NCI-H510A (cell line): ENCODE measurements at regions not wholly inside any gene's neighbourhood (a gene's known extent, or its start where the extent isn't known, plus 50 kb on each side); places are given as distances from the start of the nearest gene placed in this dataset.
"Not testable (repeated sequence)": the region's sequence is repeated elsewhere in the genome, so short reads cannot be mapped to it uniquely, and the experiment has no call there.

Experiments
- DNase-seq: peaks from one replicate; lab custom pipeline; 2025; lab: John Stamatoyannopoulos, UW

- DNase-seq = no peak
Observed at GRCh38 chr1:29767088-29767685, 530.9 kb downstream of the PTPRU start.

GRCh38 chr1:29762635-29763034 is 526.3 kb downstream of the PTPRU start:
- DNase-seq = no peak

GRCh38 chr1:29761159-29761928 is 525.0 kb downstream of the PTPRU start:
- no peak for DNase-seq

DNA sequence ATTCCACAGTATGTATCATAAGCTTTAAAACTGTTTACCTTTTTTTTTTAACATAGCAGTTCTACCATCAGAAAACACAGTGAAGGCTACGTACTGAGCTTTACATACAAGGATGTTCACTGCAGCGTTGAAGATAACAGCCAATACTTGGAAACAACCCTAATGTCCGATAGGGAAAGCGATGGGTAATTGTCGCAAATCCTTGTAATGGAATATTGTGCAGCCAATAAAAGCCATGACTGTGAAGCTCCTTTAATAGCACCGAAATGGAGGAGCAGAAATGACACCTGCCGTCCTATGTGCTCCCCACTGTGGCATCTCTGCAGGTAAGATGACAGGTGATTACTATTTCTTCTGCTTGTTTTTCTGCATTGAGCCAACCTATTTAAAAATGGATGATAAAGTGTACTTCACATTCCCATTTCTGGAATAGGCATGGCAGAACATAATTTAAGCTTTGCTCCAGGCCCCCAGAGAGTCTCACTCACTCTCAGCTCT is 523.8 kb downstream of the PTPRU start:
- no peak for DNase-seq

GRCh38 chr1:29758781-29759499 is 522.6 kb downstream of the PTPRU start:
- DNase-seq = no peak

GRCh38 chr1:29757866-29758780 is 521.8 kb downstream of the PTPRU start:
- DNase-seq = no peak

DNA sequence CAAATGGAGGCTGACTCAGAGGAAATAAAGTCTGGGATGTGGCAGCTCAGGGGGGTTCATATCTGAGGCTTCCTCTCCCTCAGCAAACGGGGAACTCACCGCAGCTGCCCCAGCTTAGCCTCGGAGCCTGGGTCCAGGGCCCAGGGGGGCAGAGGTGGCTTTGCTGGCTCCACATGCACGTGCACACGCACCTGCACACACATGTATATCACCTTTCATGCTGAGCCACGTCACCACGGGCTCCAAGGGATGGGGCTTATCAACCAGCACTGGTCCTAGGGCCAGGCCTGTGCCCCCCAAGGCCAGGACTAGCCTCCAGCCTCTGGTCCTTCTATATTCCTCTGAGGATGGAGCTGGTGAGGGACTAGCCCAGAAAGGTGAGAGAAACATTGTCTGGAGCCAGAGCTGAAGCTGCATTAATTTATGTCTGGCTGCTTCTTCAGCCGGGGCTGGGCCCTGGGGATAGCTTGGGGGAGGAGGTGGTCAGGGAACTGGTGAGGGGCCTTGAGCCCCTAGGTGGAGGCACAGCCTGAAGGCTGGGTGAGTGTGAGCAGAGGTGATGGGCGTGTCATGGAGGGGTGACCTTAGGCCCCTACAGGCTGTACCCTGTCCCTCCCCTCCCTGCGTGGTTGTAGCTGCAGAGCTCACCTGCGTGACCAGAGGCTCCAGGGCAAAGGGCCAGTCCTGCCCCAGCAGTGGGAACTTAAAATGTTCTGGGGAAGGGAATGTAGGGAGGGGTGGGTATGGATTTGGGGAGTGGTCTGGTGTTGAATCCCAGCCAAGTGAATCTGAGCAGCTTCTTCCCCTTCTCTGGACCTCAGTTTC is 520.8 kb downstream of the PTPRU start:
- DNase-seq = no peak

DNA sequence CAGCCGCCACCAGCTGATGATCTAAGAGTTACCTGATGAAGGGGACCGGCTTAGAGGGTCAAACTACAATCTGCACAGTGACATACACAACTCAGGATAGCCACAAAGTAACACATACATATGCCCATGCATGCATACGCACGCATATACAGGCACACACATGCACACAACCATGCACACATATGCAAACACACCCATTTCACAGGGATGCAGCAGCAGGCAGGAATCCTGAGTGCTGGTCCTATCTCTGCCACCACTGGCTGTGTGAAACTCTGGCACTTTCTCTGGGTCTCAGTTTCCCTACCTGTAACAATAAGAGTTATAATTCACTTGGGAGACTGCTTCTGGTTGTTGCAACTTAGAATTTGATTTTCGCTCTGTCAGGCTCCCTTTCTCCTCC is 520.2 kb downstream of the PTPRU start:
- no peak for DNase-seq

- no peak for DNase-seq
Observed at GRCh38 chr1:29756085-29756484, 519.8 kb downstream of the PTPRU start.

- not testable (repeated sequence) for DNase-seq
Observed at GRCh38 chr1:29755412-29756015, 519.2 kb downstream of the PTPRU start.

DNA sequence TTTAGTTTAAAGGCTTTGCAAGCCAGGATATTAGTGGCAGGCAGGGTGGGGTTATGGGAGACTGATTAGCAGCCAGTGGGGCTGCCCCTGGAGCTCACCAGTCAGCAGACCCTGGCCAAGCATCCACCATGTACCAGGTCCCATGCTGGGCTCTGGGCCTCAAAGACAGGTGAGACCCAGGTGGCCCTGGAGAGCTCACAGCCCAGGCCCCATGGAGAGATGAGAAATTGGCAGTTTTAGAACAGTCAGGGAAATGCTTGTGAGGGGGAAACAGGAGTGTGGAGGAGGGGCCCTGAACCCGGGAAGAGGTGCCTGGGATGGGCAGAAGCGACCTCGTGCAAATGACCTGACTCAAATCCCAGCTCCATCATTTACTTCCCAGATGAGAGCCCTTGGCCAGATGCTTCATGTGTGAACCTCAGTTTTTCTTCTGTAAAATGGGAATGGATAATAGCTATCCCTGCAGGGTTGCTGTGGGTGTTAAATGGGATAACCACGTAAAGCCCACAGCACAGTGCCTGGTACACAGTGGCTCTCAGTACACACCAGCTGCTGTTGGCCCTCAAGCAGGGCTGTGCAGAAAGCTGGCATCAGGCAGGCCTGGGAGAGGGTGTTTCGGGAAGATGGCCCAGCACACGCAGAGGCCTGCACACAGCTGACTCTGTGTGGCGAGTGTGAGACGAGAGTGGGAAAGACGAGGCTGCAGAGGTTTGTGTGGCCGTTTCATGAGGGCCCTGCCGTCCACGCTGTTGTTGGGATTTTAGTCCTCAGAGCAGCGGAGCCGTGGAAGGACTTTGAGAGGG is 518.5 kb downstream of the PTPRU start:
- DNase-seq = no peak

DNA sequence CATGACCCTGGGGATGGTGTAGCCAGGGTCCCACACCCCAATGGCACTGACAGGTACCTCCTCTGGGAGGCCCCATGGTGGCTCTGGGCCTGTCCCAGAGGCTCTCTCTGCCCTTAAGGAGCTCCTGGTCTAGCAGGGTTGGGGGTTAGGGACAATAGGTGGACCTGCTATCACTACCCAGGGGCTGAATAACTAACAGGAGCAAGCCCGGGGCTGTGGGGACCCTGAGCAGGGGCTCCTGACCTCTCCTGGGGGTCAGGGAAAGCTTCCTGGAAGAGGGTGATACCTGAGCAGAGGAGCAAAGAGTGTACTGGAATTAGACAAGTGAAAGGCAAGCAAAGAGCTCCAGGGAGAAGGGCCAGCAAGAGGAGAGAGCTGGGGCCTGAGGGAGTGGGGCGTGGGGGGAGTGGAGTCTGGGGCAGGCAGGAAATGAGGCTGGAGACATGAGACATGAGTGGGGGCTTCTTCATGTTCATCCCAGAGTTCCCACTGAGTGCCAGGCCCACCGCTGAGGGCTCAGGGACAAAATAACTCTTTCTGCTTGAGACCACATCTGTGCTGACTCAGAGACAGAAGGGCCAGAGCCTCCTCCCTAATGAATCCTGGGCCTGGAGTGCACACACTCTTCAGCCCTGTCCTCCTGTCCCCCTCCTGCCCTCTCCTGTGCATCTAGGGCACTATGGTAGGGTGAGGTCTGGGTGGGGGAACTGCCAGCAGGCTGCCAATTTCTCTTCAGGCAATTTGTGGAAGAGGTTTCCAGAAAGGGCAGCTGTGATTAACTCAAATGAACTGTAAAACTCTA is 517.6 kb downstream of the PTPRU start:
- no peak for DNase-seq

DNA sequence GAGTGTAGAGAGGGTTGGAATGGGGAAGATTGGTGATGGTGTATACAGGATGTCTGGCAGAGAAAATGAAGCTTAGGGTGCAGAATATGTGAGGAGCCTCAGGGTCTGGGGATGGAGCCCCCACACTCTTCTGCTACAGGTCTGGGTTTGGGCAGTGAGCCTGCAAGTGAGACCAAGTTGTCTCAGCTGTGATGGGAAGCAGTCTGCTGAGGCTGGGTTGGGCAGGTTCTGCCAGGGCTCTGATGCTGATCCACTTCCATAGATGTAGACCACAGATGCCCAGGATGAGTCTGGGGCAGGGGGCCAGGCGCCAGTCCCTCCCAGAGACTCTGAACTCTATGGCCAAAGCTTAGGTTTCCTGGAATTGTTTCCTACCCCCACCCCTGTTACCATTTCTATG is 516.9 kb downstream of the PTPRU start:
- DNase-seq = no peak

GRCh38 chr1:29752141-29752540 is 515.8 kb downstream of the PTPRU start:
- no peak for DNase-seq

DNA sequence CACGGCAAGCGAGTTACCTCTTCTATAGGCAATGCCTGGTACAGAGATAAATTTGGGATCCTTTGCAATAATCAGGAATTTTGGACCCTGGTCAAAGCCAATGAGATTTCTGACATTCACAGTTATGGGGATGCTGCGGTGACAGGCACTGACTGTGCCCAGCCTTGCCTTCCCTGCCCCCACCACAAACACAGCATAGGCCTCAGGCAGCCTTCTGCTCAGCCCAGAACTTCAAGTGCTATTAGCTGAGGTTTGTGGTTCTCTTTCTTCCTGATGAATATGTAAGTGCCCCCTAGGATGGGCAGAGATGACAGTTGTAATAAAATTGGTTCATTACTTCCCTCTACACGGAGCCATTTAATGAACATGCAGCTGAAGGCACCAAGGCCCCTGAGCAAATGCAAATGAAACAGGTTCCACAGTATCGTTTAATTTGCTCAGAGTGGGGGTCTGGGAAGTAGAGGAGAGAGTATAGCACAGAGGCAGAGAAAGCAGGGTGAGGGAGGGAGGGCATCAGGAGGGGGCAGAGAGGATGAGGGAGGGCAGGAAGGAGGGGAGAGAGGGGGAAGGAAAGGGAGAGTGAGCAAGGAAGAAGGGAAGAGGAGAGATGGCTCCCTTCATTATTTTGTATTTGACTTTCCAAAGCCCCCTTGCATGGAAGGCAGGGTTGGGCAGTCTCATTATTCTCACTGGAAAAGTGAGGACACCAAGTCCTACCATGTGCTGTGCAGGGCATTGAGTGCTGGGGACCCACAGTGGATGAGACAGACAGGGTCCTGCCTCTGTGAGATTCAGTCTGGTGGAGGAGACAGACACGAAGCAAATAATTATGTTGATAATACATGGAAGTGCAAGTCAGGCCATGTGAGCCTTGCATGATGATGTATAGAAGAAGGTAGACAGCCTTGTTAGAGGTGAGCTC is 513.0 kb downstream of the PTPRU start:
- no peak for DNase-seq

- no peak for DNase-seq
Observed at GRCh38 chr1:29747196-29747595, 510.9 kb downstream of the PTPRU start.

DNA sequence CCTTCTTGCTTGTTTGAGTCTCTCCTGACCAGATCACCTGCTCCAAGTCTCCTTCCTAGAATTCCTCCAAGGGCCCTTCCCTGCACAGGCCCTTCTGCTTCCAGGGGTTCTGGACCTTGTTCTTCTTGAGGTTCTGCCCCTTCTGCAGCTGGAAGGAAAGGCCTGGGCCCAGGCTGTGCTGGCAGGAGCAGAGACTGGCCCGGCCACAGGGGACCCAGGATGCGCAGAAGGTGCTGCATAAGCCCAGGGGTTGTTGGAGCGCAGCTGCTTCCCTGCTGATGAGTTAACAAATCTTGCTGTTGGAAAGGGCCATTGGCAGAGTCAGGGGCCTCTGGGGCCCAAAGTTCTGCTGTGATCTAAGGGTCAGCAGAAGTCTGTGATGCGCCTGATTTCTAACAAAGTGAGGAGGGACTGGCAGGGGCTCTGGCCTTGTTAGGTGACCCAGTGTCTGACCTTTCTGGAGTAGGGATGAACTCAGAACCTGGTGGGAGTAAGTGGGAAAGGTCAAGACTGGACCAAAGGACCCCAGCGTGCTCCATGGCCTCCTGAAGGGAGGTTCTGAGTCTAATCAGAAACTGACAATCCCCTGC is 509.8 kb downstream of the PTPRU start:
- no peak for DNase-seq
